Common myeloid progenitor, CD34-positive (primary cell): ENCODE measurements at regions not wholly inside any gene's neighbourhood (a gene's known extent, or its start where the extent isn't known, plus 50 kb on each side); places are given as distances from the start of the nearest gene placed in this dataset.

Experiments
- CTCF ChIA-PET: fragments of 350-600 bp; sonication (Branson Sonifier 250); formaldehyde crosslinking; loops from one replicate; lab custom pipeline; 2021; ENCODE audit warnings: antibody characterized with exemption; lab: Charles Lee
- POLR2A ChIA-PET: fragments of 350-600 bp; sonication (Branson Sonifier 250); formaldehyde crosslinking; loops from one replicate; lab custom pipeline; 2021; ENCODE audit warnings: antibody characterized with exemption; lab: Charles Lee
- DNase-seq, 3 donors: peaks; one replicate each; pipeline versions ENCODE4 v3.0.0 to v3.0.0-alpha.2; 2013
- H3K27ac ChIP-seq, 2 experiments: 1 replicate in 1 of 2; 2 replicates in 1 of 2; pipeline ENCODE4 v1.7.0; 2013; ENCODE audit warnings: inconsistent platforms in 2 of 2, low read length in 2 of 2, mild to moderate bottlenecking in 2 of 2, low read depth in 1 of 2, moderate library complexity in 1 of 2; ENCODE audit not compliant: severe bottlenecking in 2 of 2, insufficient read depth in 1 of 2, poor library complexity in 1 of 2
- H3K27me3 ChIP-seq, 5 experiments: replicated peaks in 2 of 5; 1 replicate in 3 of 5; 2 replicates in 2 of 5; pipeline versions ENCODE4 v1.6.1 to v1.7.0; 2013; ENCODE audit warnings: low read length in 4 of 5, mild to moderate bottlenecking in 2 of 5, moderate library complexity in 2 of 5, inconsistent platforms in 1 of 5; ENCODE audit not compliant: insufficient read depth in 5 of 5, control insufficient read depth in 4 of 5
- H3K36me3 ChIP-seq, 4 experiments: 1 replicate in 2 of 4; 2 replicates in 2 of 4; pipeline versions ENCODE4 v1.6.1 to v1.7.0; 2013; ENCODE audit warnings: low read length in 3 of 4, control low read depth in 1 of 4, mild to moderate bottlenecking in 1 of 4; ENCODE audit not compliant: control insufficient read depth in 4 of 4, insufficient read depth in 4 of 4
- H3K4me1 ChIP-seq, 4 experiments: 1 replicate in 3 of 4; 2 replicates in 1 of 4; pipeline versions ENCODE4 v1.6.1 to v1.7.1; 2013; ENCODE audit warnings: low read length in 3 of 4, mild to moderate bottlenecking in 3 of 4, control low read depth in 1 of 4, inconsistent platforms in 1 of 4, moderate library complexity in 1 of 4; ENCODE audit not compliant: control insufficient read depth in 4 of 4, insufficient read depth in 4 of 4; ENCODE audit errors: control extremely low read depth in 1 of 4
- H3K4me3 ChIP-seq, 7 experiments: 1 replicate in 4 of 7; 2 replicates in 3 of 7; pipeline versions ENCODE4 v1.5.1 to v1.7.0; 2013; ENCODE audit warnings: mild to moderate bottlenecking in 7 of 7, low read length in 6 of 7, moderate library complexity in 6 of 7, inconsistent platforms in 2 of 7, low read depth in 2 of 7, control low read depth in 1 of 7; ENCODE audit not compliant: insufficient read depth in 4 of 7, control insufficient read depth in 1 of 7; ENCODE audit errors: extremely low read depth in 1 of 7
- H3K9me3 ChIP-seq, 5 experiments: 1 replicate in 4 of 5; 2 replicates in 1 of 5; pipeline versions ENCODE4 v1.6.1 to v1.7.1; 2013; ENCODE audit warnings: low read length in 4 of 5, mild to moderate bottlenecking in 2 of 5, inconsistent platforms in 1 of 5, low read depth in 1 of 5, moderate library complexity in 1 of 5; ENCODE audit not compliant: control insufficient read depth in 4 of 5, insufficient read depth in 2 of 5; ENCODE audit errors: control extremely low read depth in 1 of 5
- WGBS: methylation state at CpG from one replicate; pipeline ENCODE4 v1.1.5; 2013; ENCODE audit not compliant: insufficient coverage; 5-methylcytosine and 5-hydroxymethylcytosine counted together

GRCh38 chr3:28134198-28134597, 107.2 kb upstream of the CMC1 start:
- ChIA-PET POLR2A (no interaction called here), CTCF (interaction anchor here (0.7 kb wide), 1 partner anchor 251 kb away, joined by 4 read pairs; no protein-coding TSS in a partner anchor)
- Histone ChIP-seq H3K9me3 (no peaks in the 10 kb centered on the region), H3K27ac (no peak overlapping the region), H3K36me3 (no peaks in the 10 kb centered on the region), H3K27me3 (no peaks in the 10 kb centered on the region), H3K4me1 (no peaks in the 10 kb centered on the region), H3K4me3 (no peak overlapping the region)
- no CpG with 5 or more reads among the region's 1 CpG for WGBS
- DNase-seq, result no peak

DNA sequence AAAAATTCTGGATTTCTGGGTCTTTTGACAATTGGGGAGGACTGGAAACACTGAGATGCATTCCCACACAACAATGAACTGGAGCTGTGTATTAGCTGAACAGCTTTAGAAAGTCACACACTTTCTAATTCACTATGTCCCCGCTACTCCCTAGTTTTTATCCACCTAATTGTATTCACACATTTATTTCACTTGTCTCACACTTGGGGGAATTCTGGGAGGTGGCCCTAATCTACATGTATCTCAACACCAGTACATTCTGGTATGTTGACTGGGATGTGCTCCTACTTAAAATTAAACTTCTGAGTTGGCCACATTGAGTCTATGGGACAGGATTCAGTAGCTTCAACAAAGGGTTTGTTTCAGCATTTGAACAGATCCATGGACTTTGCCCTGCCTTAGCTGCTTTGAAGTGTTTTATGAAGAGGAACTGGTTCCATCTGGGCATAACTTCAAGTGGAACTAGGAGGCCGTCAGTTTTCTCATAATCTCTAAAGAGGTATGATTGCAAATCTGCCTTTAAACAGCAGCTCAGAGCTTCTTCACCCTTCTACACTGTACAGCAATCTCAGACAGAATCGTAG, 106.5 kb upstream of the CMC1 start:
- 100% methylated on average over 3 of the region's 3 CpGs for WGBS
- Histone ChIP-seq H3K4me1 (no peaks in the 10 kb centered on the region), H3K36me3 (no peaks in the 10 kb centered on the region), H3K9me3 (no peaks in the 10 kb centered on the region), H3K4me3 (no peak overlapping the region), H3K27me3 (no peaks in the 10 kb centered on the region), H3K27ac (no peak overlapping the region)
- ChIA-PET CTCF (no interaction called here), POLR2A (no interaction called here)
- DNase-seq, result no peak

GRCh38 chr3:28136607-28137216, 104.7 kb upstream of the CMC1 start:
- POLR2A ChIA-PET, result no interaction called here
- Histone ChIP-seq H3K27me3 (no peaks in the 10 kb centered on the region), H3K36me3 (no peaks in the 10 kb centered on the region), H3K27ac (no peak overlapping the region), H3K4me1 (no peaks in the 10 kb centered on the region), H3K9me3 (no peaks in the 10 kb centered on the region), H3K4me3 (no peak overlapping the region)
- DNase-seq, result no peak
- WGBS, result 96% methylated on average over 2 of the region's 2 CpGs
- CTCF ChIA-PET, result no interaction called here

DNA sequence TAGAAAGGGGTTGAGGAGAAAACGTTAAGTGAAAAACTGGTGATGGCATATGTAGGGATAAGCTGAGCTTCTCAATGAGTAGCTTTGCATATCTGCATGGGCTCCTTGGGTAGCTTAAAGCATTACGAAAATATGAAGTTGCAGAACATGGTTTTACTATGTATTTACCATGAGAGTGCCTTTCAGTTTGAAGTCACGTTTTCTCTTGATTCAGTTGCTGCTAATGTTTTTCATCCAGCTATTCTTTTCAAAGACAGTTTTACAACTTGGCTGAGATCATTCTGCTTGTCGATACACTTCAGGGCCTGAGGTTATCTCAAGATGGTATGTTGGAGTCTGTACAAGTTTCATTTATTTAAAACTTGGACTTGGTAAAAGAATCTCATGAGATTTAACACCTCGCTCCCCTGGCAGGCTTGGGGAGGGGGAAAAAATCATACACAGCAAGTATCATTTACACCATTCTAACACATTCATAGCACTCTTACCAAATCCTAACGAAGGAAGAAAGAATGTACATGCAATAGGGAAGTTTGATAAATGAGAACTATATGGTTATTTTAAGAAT, 103.3 kb upstream of the CMC1 start:
- no peak overlapping the region for H3K4me3 ChIP-seq
- H3K27me3 ChIP-seq, result no peaks in the 10 kb centered on the region
- WGBS, result 100% methylated on average over 3 of the region's 6 CpGs
- CTCF ChIA-PET, result interaction anchor here (0.8 kb wide), 1 partner anchor 9 kb away, joined by 3 read pairs; no protein-coding TSS in a partner anchor
- H3K4me1 ChIP-seq, result no peaks in the 10 kb centered on the region
- H3K9me3 ChIP-seq, result no peaks in the 10 kb centered on the region
- POLR2A ChIA-PET, result no interaction called here
- no peak for DNase-seq
- no peak overlapping the region for H3K27ac ChIP-seq
- H3K36me3 ChIP-seq, result no peaks in the 10 kb centered on the region

- no peak for DNase-seq
- Histone ChIP-seq H3K9me3 (no peaks in the 10 kb centered on the region), H3K27me3 (no peaks in the 10 kb centered on the region), H3K4me3 (no peak overlapping the region), H3K4me1 (no peaks in the 10 kb centered on the region), H3K27ac (no peak overlapping the region), H3K36me3 (no peaks in the 10 kb centered on the region)
- 48% methylated on average over 3 of the region's 4 CpGs for WGBS
- CTCF ChIA-PET, result interaction anchor here (1.6 to 1.8 kb wide), 2 partner anchors 10 kb away, joined by 3 read pairs; no protein-coding TSS in a partner anchor
- POLR2A ChIA-PET, result no interaction called here
Measured at GRCh38 chr3:28139288-28139687, 102.1 kb upstream of the CMC1 start.

DNA sequence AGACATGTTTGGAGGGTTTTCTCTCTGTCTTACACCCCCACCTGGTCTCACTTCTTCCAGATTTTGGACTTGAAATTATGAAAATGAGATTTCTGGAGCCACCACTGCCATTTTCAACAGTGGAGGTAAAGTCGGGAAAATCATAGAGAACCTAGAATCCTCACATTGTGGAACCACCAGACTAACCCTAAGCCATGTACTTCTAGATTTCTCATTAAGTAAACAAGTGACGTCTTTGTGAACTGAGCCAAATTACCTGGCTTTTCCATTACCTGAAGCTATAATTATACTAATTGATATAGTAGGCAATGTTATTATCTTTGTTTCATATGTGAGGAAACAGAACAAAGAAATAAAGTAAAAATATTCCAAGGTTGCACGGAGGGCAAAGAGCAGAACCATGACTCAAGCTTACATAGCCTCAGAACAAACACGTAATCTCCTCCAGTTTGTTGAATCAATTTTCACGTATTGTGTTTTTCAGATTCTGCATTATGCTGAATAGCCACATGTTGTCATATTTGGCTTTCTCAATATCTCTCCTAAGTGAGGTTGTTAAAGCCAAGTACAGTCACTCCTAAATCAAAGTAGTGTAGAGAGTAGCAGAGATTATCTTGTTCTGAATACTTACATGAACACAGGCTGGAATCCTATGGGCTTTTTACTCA, 101.3 kb upstream of the CMC1 start:
- Histone ChIP-seq H3K27me3 (no peaks in the 10 kb centered on the region), H3K4me3 (no peak overlapping the region), H3K4me1 (no peaks in the 10 kb centered on the region), H3K36me3 (no peaks in the 10 kb centered on the region), H3K9me3 (no peaks in the 10 kb centered on the region), H3K27ac (no peak overlapping the region)
- WGBS, result 71% methylated on average over 4 of the region's 5 CpGs
- ChIA-PET POLR2A (no interaction called here), CTCF (interaction anchor here (1.6 to 1.8 kb wide), 2 partner anchors 9 to 10 kb away, joined by 3 read pairs; no protein-coding TSS in a partner anchor)
- no peak for DNase-seq

GRCh38 chr3:28140664-28141063, 100.8 kb upstream of the CMC1 start:
- Histone ChIP-seq H3K4me1 (no peaks in the 10 kb centered on the region), H3K9me3 (no peaks in the 10 kb centered on the region), H3K27me3 (no peaks in the 10 kb centered on the region), H3K4me3 (no peak overlapping the region), H3K27ac (no peak overlapping the region), H3K36me3 (no peaks in the 10 kb centered on the region)
- no peak for DNase-seq
- ChIA-PET POLR2A (no interaction called here), CTCF (interaction anchor here (1.8 kb wide), 1 partner anchor 11 kb away, joined by 3 read pairs; no protein-coding TSS in a partner anchor)
- WGBS, result 100% methylated on average over 2 of the region's 4 CpGs
